HG02852 (cell line): ENCODE measurements at regions not wholly inside any gene's neighbourhood (a gene's known extent, or its start where the extent isn't known, plus 50 kb on each side); places are given as distances from the start of the nearest gene placed in this dataset.

Source experiments
- ATAC-seq: cut with Tn5 transposase; IDR thresholded peaks from one replicate; pipeline ENCODE4 v1.9.1; 2021; ENCODE audit warnings: mild to moderate bottlenecking, moderate library complexity; ENCODE audit not compliant: unreplicated experiment

DNA sequence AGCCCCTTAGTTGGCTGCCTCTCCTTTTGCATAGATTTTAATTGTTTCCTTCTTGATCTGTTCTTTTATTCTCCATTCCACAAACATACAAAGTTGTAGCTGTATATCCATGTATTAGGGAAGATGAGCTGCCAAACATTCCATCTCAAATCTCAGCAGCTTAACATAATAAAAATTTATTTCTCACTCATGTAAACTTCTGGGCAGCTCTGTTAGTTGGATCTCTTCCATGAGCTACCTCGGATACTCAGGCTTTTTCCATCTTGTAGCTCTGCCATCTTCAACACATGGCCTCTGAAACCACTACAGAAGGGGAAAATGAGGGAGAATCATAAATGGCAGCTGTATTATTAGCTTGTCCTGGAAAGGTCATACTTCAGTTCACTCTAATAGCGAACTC, 149.4 kb upstream of the BMP2 start:
- ATAC-seq: no peak

DNA sequence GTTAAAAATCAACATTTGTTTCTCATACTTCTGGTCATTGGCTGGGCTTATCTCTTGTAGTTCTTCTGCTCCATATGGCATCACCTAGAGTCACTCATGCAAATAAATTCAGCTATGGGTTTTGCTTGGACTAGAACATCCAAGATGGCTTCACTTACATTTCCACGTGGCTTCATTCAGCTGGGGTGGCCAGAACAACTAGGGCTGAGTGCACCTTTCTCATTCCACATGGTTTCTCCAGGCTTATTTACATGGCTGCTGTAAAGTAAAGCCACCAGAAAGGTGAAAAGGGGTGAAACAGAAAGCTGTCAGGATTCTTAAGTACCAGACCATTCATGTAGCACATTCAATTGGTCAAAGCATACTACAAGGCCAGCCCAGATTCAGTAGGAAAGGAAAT, 151.1 kb upstream of the BMP2 start:
- no peak for ATAC-seq

DNA sequence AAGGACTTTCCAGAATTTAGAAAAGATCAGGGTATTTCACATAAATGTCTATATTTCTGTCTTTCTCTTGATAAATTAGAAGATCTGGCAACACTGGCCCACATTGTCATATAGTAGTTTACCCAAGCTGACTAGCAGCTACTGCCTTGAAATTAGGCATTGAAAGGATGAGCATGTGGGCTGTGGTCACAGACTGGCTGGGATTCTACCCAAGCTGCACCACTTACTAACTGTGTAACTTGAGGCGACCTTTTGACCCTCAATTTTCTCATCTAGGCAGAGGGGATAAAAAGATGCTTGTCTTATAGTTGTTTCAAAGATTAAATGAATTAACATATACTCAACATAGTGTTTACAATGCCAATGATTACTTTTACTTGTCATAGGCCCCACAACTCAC, 152.7 kb upstream of the BMP2 start:
- ATAC-seq: no peak

DNA sequence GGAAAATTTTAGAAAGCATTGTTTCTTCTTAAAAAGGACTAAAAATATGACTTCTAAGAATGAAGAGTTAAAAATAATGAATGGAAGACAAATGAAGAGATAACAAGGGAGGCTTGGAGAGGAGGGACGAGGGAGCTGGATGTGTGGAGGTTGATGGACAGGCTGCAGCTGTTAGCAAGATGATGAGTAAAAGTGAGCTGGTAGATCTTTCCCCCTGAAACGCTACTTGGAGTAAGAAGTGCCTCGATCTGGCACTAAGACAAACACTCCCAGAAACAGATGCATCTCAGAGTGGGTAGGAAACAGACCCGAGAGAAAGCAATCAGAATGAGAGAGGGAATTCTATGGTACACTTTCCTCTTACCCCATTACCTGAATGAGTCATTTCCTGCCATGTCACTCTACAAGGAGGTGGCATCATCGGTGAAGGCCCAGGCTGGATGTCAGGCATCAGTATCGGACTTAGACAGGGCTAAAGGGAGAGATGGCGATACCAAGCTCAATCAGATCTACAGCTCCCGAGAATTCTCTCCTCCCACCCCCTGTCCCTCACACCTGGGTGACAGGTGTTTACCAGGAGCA, 154.1 kb upstream of the BMP2 start:
- no peak for ATAC-seq

DNA sequence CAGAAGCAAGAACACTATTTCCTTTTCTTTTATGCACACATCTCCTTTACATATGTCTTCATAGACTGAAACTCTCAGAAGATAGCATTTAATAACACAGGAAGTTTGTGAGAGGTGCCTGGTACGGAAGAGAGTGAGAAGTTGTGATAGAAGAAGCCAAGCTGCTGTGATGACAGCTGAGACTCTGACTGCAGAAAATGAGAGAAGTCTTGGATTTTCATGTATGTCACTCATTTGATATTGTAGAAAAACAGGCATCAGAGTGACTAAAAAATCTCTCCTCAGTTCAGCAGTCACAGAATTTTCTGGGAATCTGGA, 154.9 kb upstream of the BMP2 start:
- no peak for ATAC-seq

DNA sequence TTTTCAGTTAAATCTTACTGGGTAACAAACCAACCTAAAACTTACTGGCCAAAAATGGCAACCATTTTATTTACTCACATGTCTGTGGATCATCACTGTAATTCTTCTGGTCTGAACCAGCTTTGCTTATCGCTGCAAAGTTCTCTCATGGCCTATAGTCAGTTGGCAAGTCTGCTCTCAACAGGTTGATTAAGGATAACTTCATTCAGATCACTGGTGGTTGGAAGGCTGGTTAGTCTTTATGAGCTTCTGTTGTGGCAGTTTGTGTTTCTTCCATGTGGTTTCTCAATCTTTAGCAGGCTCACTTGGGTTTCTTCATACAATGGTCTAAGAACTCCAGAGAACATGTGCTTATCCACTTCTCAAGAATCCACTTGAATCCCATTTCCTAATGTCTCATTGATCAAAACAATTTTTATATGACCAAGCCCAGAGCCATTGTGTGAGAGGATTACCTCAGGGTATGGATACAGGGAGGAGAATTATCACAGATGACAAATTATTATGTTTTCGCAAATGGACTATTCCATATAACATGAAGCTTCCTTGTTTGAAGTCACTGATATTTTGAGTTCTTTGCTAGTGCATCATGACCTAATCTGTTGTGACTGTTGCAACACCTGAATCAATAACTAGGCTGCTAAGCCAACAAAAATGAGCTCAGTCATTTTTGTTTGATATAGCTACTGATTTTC, 155.4 kb upstream of the BMP2 start:
- no peak for ATAC-seq

DNA sequence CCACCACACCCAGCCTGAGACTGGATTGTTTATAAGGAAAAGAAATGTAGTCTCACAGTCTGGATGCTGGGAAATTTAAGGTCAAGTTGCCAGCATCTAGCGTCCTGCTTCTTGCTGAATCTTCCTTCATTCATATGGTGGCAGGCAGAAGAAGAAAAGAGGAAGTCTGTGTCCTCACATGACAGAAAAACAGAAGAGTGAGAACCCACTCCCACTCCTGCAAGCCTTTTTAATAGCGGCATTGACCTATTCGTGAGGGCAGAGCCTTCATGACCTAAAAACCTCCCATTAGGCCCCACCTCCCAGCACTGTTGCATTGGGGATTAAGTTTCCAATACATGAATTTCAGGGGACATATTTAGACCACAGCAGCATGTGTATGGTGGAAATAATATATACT, 160.8 kb upstream of the BMP2 start:
- ATAC-seq: no peak

DNA sequence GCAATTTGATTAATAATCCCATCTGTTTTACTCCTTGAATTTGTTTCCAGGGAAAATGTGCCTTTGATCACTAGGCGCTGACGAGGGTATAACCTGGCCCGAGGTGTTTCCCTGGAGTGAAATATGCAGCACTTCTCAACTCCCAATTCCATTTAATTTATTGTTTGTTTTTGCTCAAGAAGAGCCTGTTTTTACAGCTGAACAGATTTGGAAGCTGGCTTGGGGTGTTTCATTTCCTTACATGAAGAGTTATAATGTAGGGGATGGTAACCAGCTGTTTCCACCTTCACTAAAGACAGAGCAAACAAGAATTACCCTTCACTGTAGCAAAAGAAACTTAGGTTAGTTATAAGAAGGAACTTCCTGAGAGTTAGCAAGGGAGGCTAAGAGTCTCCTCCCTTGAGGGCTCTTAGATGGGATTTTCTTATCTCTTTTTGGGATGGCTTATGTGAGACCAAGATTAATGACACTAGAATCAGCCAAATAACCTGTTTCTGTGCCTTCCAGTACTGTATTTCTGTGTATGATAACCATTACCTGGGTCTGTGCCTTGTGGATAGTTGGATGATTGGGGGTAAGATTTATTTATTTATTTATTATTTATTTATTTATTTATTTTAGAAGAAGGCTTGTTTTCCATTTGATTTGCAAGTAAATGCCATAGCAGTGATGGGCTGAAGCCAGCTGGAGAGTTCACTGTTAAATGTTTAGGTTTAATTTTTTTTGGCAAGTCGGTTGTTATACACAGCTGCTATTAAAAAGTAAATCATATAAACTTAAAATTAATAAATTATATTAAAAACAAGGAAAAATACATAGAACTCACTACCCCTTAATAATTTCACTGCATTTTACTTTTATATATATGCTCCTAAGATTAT, 162.2 kb upstream of the BMP2 start:
- ATAC-seq: no peak

DNA sequence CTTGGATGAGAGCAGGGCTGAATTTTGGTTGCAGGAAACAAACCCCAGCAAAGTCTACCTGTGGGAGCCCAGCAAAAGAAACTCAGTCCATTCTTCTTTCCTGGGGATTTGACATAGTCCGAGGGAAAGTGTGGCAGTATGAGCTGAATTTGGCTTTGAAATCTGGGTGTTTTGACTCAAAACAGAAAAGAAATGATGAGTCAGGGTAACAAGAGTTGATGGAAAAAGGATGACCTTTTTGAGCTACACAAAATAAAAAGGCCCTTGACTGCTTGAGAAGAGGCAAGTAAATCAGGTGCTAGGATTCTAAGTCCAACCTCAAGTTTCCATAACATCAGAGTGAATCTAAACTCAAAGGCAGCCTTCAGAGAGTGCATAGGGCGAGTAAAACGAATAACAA, 163.3 kb upstream of the BMP2 start:
- ATAC-seq: no peak

DNA sequence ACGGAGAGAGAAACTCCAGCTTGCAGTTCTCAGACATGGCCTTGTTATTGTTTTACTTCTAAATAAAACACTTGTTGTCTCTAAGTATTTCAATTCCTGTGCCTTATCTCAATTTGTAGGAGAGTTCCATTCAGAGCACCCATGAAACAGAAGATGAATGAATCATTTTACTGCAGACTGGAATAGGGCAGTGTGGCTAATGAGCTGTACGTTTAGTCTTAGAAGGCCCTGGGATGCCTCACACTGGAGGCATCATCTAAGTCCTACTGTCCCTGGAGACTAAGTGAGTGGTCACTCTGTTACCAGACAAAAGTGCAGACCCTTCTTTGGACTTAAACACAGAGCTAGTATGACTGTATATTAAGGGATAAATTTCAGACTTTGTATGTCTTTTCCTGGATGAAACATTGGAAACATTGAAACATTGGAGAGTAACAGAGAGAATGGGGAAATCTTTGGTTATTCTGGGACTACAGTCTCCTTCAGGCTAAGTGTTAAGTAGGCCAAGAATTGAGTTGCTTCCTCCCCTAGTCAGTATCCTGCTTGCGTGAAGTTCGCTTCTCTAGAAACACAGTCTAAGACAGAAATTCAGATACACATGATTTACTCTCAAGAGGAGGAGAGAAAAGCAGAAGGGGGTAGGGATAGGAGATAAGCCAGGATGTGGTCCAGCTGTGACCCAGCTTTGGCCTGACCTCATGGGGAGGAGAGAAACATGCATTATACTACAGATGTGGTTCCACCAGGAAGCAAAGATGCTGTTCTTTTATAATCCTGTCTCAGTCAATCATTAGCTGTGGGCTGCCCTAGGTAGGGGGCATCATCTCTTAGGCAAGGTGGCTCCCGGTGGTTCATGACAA, 167.4 kb upstream of the BMP2 start:
- no peak for ATAC-seq

DNA sequence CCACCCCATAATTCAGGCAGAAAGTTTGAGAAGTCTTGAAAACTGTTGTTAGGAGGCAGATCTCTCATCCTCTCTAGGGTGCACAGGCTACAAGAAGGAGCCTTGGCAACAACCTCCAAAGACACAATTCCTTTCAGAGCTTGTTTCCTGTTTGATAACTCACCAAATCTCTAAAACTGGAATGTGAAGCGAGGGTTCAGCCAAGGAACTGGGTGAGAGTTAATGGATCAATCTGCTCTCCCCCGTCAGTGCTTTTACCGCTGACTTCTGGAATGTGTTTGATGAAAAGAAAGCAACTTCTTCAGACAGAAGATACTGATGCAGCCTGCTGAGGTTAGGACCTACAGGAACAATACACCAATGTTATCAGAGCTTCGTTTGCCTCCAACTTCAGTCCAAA, 171.8 kb upstream of the BMP2 start:
- no peak for ATAC-seq

DNA sequence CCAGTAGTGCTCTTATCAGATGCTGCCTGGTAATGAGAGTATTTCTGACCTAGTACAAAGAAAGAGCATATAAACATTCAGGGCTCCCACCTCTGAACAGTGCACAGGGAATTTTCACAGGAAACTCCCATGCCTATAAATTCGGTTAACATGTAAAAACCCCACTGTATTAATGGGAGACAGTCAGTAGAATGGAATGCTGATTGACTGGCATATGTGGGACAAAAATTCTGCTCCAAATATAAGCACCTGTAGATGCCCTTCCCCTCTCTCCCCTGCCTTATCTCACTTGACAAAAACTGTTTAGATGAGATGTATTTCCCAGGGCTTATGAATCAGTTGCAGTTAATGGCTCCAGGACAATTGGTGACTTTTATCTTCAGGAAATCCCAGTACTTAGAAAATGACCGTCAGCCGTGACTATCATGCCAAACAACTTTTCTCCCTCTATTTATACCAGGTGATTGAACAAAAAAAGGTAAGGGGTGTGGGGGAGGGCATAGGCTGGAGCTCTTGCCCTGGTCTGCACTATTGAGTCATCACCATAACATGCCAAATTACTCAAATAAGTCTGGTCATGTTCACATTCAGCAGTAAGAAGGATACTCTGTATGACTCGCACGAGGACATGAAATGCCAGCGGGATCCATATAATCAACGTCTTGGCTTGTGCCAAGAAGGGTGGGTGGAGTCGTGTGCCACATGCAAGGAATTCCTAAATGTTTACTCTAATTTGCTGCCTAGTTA, 176.4 kb upstream of the BMP2 start:
- no peak for ATAC-seq

DNA sequence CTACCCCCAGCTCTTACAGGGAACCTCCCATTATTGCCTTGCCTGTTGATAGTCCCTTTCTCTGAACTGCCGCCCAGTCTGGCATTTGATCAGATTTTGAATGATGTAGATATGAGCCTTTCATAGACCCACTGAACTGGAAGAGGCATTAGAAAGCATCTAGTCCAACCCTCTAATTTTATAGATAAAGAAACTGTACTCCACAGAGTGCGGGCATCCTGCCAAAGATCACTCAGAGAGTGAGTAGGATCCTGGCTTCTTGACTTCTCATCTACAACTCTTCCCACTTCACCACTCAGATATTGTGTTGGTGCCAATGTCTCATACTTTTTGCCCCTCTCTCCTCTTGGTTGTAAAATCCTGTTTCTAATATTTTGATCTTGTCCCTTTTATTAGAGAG, 179.2 kb upstream of the BMP2 start:
- ATAC-seq: no peak

DNA sequence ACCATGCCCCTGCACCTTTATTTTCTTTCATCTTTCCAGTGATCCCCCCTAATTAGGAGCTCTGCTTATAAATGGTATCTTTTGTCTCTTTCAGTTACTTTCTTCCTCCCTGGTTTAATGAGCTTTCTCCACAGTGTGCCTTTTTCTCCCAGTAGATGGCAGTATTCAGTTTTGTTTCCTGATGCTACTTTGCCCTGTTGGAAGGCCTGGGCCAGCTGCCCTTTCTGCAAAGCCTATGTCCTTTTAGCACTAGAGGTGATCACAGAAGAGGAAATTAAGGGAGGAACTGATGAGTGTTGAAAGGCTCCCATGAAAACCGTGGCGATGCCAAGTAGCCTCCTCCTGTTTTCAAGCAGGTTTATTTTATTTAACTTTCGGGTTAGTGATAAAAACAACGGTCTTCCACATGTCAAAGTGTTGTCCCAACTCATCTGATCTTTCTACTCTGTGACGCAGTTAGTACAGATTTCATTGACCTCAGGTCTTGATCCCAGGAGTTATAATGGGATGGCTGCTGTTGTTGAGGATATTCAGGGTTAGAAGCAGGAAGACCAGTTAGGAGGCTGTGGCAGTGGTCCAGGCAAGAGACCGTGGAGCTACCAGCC, 184.2 kb upstream of the BMP2 start:
- peak; percentile 74 for ATAC-seq

DNA sequence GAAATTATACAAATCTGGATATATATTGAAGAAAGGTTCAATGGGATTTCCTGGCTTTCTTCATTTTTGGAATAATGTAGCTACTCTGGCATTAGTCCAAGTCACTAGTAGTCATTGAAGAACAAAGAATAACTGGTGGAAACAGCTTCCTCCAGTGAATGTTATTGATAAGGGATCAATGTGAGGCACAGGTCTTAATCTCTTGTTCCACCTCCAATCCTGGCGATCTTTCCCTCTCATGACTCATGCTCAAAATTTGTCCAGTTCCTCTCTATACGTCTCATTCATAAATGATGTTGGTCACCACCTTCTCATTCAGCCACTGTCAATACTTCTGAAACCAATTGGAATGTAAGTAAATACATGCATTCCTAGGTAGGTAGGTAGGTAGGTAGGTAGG, 185.0 kb upstream of the BMP2 start:
- ATAC-seq: no peak

DNA sequence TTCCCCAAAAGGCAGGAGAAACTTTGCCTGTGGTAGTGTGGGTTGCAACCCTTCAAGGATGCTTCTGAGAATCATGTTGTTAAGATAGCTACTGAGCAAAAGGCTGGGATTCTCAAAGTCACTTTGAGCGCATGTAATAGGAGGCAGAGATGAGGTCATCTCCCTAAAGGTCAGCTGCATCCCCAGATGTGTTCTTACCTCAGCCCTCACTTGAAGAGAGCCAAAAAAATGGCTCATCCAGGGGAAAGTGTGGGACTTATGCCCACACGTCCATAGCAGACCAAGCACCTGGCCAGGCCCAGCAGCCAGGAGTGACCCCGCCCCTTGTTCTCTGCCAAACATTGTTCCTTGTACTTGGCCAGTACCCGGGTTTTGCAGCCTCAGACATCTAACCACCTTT, 187.0 kb upstream of the BMP2 start:
- ATAC-seq: no peak

DNA sequence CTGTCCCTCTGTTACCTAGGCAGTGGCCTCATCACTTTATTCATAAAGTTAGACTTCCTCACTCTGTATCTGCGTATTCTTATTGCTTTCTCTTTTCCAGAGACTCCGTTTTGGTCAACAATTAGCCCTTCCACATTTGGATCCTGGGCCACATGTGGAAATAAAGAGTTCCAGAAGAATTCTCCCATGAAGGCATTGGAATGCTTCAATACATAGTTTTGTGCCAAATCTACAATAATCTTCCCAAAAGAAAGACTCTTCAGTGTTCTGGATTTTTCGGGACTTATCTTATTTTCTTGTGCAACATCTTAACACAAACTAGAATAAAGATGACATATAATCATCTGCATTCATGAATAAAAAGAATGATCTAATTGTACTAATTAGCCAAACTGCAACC, 187.7 kb upstream of the BMP2 start:
- ATAC-seq: no peak

DNA sequence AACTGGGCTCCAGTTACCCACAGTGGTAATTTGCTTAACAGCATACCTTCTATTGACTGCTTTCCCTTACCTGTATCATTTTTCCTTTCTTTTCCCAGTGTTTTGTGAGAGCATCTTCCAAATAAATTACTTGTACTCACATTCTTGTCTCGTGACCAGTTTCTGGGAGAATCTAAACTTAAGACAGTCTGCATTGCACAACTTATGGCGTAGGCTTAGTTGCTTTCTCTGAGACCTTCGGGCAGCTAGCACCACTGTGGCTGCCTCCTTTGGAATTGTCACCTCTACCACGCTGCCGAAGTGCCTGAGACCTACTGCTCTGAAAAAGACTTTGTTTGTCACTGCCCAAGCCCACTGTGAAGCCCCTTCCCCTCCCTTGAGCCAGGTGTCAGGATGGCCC, 188.1 kb upstream of the BMP2 start:
- ATAC-seq: no peak

DNA sequence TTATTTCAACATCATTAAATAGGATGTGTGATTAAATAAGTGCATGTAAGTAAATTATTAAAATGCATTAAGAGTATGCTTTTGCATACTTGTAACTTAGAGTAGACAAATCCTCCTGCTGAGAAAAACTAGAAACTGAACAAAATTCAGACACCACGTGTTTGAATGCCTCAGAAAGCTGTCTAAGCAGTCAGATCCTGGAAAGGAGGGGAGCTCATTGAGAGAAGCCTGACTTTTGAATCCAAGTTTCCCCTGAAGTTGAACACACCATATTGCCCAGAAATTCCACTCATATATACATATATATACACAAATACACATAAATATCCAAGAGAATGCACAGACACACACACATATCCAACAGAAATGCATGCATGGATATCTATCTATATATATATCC, 190.0 kb upstream of the BMP2 start:
- no peak for ATAC-seq

DNA sequence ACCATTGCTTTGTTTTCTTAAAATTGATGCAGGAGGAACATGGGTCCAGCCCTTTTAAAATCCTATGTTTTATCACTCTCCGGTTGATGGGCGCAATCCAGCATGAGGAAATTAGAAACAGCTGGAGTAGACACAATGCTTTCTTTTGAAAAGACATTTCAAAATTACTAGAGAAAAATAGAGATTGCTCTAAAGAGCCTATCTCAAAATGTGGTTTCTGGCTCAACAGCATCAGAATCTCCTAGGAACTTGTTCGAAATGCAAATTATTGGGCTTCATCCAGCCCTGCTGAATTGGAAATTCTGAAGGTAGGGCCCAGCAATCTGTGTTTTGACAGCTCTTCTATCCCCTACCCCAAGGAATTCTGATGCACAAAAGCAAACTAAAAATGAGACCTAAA, 190.8 kb upstream of the BMP2 start:
- no peak for ATAC-seq
